Activated B cell treated with CpG ODN at 0.5 μM for 24 hours (primary cell): ENCODE measurements at regions not wholly inside any gene's neighbourhood (a gene's known extent, or its start where the extent isn't known, plus 50 kb on each side); places are given as distances from the start of the nearest gene placed in this dataset.

Experiments used
- ATAC-seq: fragments of 200-7000 bp; cut with Tn5 transposase; one replicate; pipeline ENCODE4 v1.10.0; 2021; ENCODE audit warnings: low read depth, mild to moderate bottlenecking, moderate library complexity
- CTCF ChIA-PET: fragments of 350-600 bp; sonication (Branson Sonifier 250); formaldehyde crosslinking; loops from one replicate; lab custom pipeline; 2021; ENCODE audit warnings: antibody characterized with exemption; lab: Charles Lee
- POLR2A ChIA-PET: fragments of 350-600 bp; sonication (Branson Sonifier 250); formaldehyde crosslinking; loops from one replicate; lab custom pipeline; 2021; ENCODE audit warnings: antibody characterized with exemption; lab: Charles Lee
- DNase-seq: peaks from one replicate; pipeline ENCODE4 v3.0.0; 2022
- H3K27ac Mint-ChIP-seq: one replicate; pipeline ENCODE4 v1.8.0; 2020; ENCODE audit warnings: mixed read lengths
- H3K27me3 Mint-ChIP-seq: one replicate; pipeline ENCODE4 v1.8.0; 2021; ENCODE audit warnings: mixed read lengths
- H3K36me3 Mint-ChIP-seq: one replicate; pipeline ENCODE4 v1.8.0; 2021; ENCODE audit warnings: low read depth, mixed read lengths
- H3K4me1 Mint-ChIP-seq: one replicate; pipeline ENCODE4 v1.8.0; 2021; ENCODE audit warnings: mixed read lengths
- H3K4me3 Mint-ChIP-seq: one replicate; pipeline ENCODE4 v1.8.0; 2020; ENCODE audit warnings: mild to moderate bottlenecking, mixed read lengths
- H3K9me3 Mint-ChIP-seq: one replicate; pipeline ENCODE4 v1.8.0; 2020; ENCODE audit warnings: mixed read lengths
- CTCF ChIP-seq: fragments of 200-600 bp; IDR thresholded peaks from one replicate; pipeline ENCODE4 v1.8.0; 2022; ENCODE audit warnings: antibody characterized with exemption, mild to moderate bottlenecking
- intact Hi-C: fragments of 100-400 bp; cut with micrococcal nuclease; formaldehyde crosslinking; loops from one replicate; pipeline ENCODE4 v1.15.1; 2024

GRCh38 chr22:47854680-47855079 is 1092.2 kb downstream of the TBC1D22A start:
- ChIA-PET CTCF (no interaction called here), POLR2A (no interaction called here)
- intact Hi-C loops, result no loop called here
- Mint-ChIP-seq H3K36me3 (no peaks in the 10 kb centered on the region), H3K4me3 (no peak overlapping the region), H3K27me3 (peaks cover 5% of the 10 kb centered on the region), H3K4me1 (no peaks in the 10 kb centered on the region), H3K27ac (no peak overlapping the region), H3K9me3 (peaks cover 3% of the 10 kb centered on the region)
- DNase-seq (no peak), ATAC-seq (no peak)
- no peak for TF ChIP-seq CTCF

GRCh38 chr22:47854251-47854650 is 1091.8 kb downstream of the TBC1D22A start:
- ATAC-seq (no peak), DNase-seq (no peak)
- no peak overlapping the region for H3K4me3 Mint-ChIP-seq
- no peaks in the 10 kb centered on the region for H3K36me3 Mint-ChIP-seq
- H3K27me3 Mint-ChIP-seq, result peaks cover 5% of the 10 kb centered on the region
- intact Hi-C loops, result no loop called here
- no peak for TF ChIP-seq CTCF
- no peaks in the 10 kb centered on the region for H3K4me1 Mint-ChIP-seq
- H3K27ac Mint-ChIP-seq, result no peak overlapping the region
- ChIA-PET CTCF (no interaction called here), POLR2A (no interaction called here)
- H3K9me3 Mint-ChIP-seq, result peaks cover 3% of the 10 kb centered on the region

- ChIA-PET POLR2A (no interaction called here), CTCF (no interaction called here)
- DNase-seq, result no peak
- Mint-ChIP-seq H3K9me3 (peaks cover 3% of the 10 kb centered on the region), H3K4me1 (no peaks in the 10 kb centered on the region), H3K27ac (no peak overlapping the region), H3K27me3 (peaks cover 5% of the 10 kb centered on the region), H3K4me3 (no peak overlapping the region), H3K36me3 (no peaks in the 10 kb centered on the region)
- no peak for ATAC-seq
- intact Hi-C loops, result no loop called here
- TF ChIP-seq CTCF, result no peak
Measured at GRCh38 chr22:47853750-47854149, 1091.3 kb downstream of the TBC1D22A start.

- CTCF ChIA-PET, result no interaction called here
- no peak for TF ChIP-seq CTCF
- no peaks in the 10 kb centered on the region for H3K9me3 Mint-ChIP-seq
- peaks cover 6% of the 10 kb centered on the region for H3K27me3 Mint-ChIP-seq
- ATAC-seq (no peak), DNase-seq (no peak)
- no peaks in the 10 kb centered on the region for H3K36me3 Mint-ChIP-seq
- no peaks in the 10 kb centered on the region for H3K4me1 Mint-ChIP-seq
- POLR2A ChIA-PET, result no interaction called here
- no peak overlapping the region for H3K4me3 Mint-ChIP-seq
- H3K27ac Mint-ChIP-seq, result no peak overlapping the region
- intact Hi-C loops, result no loop called here
Measured at GRCh38 chr22:47851586-47851985, 1089.1 kb downstream of the TBC1D22A start.

GRCh38 chr22:47850644-47851151 is 1088.2 kb downstream of the TBC1D22A start:
- Mint-ChIP-seq H3K4me3 (no peak overlapping the region), H3K4me1 (no peaks in the 10 kb centered on the region), H3K27ac (no peak overlapping the region), H3K36me3 (no peaks in the 10 kb centered on the region), H3K9me3 (no peaks in the 10 kb centered on the region), H3K27me3 (peaks cover 13% of the 10 kb centered on the region)
- no peak for TF ChIP-seq CTCF
- DNase-seq (no peak), ATAC-seq (no peak)
- ChIA-PET POLR2A (no interaction called here), CTCF (no interaction called here)
- intact Hi-C loops, result no loop called here
